SK-N-SH treated with all-trans-retinoic acid at 6 μM for 48 hours (cell line): ENCODE measurements at regions not wholly inside any gene's neighbourhood (a gene's known extent, or its start where the extent isn't known, plus 50 kb on each side); places are given as distances from the start of the nearest gene placed in this dataset.

Source experiments
- ARNTL ChIP-seq: fragments of 450-650 bp; formaldehyde crosslinking; IDR thresholded peaks from 2 replicates; pipeline ENCODE4 v1.5.0; 2020; ENCODE audit warnings: low read depth, mild to moderate bottlenecking, moderate library complexity, borderline replicate concordance
- ESRRG ChIP-seq: fragments of 250-450 bp; sonication (Bioruptor Pico); IDR thresholded peaks from 2 replicates; pipeline ENCODE4 v1.6.1; 2021; ENCODE audit warnings: mild to moderate bottlenecking
- GLIS3 ChIP-seq: fragments of 250-450 bp; sonication (Bioruptor Pico); IDR thresholded peaks from 2 replicates; pipeline ENCODE4 v1.5.0; 2020; ENCODE audit warnings: mild to moderate bottlenecking, moderate library complexity
- SNAI2 ChIP-seq: fragments of 250-450 bp; sonication (Bioruptor Pico); IDR thresholded peaks from 2 replicates; pipeline ENCODE4 v1.5.0; 2020; ENCODE audit warnings: mild to moderate bottlenecking, moderate library complexity
- ZFP3 ChIP-seq: fragments of 250-450 bp; sonication (Bioruptor Pico); IDR thresholded peaks from 2 replicates; pipeline ENCODE4 v1.5.0; 2020; ENCODE audit warnings: mild to moderate bottlenecking, moderate library complexity
- ZFP30 ChIP-seq: fragments of 450-650 bp; formaldehyde crosslinking; IDR thresholded peaks from 2 replicates; pipeline ENCODE4 v1.5.0; 2022; ENCODE audit warnings: mild to moderate bottlenecking, moderate library complexity
- ZNF8 ChIP-seq: fragments of 450-650 bp; formaldehyde crosslinking; IDR thresholded peaks from 2 replicates; pipeline ENCODE4 v1.5.0; 2020; ENCODE audit warnings: mild to moderate bottlenecking, moderate library complexity

GRCh38 chr18:42333558-42333957 lies 378.5 kb downstream of the PIK3C3 start:
- TF ChIP-seq ZFP30 (CRISPR knock-in tag): no peak
- no peak for TF ChIP-seq SNAI2
- no peak for TF ChIP-seq ARNTL (CRISPR knock-in tag)
- no peak for TF ChIP-seq ESRRG (CRISPR knock-in tag)
- no peak for TF ChIP-seq GLIS3
- TF ChIP-seq ZFP3: no peak
- TF ChIP-seq ZNF8 (CRISPR knock-in tag): no peak
